Amniotic stem cell (primary cell): ENCODE measurements at regions not wholly inside any gene's neighbourhood (a gene's known extent, or its start where the extent isn't known, plus 50 kb on each side); places are given as distances from the start of the nearest gene placed in this dataset.
"Not testable (repeated sequence)": the region's sequence is repeated elsewhere in the genome, so short reads cannot be mapped to it uniquely, and the experiment has no call there.

ENCODE experiments used
- DNase-seq: peaks from one replicate; lab custom pipeline; 2025; lab: John Stamatoyannopoulos, UW

- DNase-seq: no peak
Observed at GRCh38 chr9:108039493-108039892, 549.9 kb upstream of the KLF4 start.

GRCh38 chr9:108039012-108039411 lies 549.4 kb upstream of the KLF4 start:
- no peak for DNase-seq

GRCh38 chr9:108035487-108035886 lies 545.9 kb upstream of the KLF4 start:
- no peak for DNase-seq

DNA sequence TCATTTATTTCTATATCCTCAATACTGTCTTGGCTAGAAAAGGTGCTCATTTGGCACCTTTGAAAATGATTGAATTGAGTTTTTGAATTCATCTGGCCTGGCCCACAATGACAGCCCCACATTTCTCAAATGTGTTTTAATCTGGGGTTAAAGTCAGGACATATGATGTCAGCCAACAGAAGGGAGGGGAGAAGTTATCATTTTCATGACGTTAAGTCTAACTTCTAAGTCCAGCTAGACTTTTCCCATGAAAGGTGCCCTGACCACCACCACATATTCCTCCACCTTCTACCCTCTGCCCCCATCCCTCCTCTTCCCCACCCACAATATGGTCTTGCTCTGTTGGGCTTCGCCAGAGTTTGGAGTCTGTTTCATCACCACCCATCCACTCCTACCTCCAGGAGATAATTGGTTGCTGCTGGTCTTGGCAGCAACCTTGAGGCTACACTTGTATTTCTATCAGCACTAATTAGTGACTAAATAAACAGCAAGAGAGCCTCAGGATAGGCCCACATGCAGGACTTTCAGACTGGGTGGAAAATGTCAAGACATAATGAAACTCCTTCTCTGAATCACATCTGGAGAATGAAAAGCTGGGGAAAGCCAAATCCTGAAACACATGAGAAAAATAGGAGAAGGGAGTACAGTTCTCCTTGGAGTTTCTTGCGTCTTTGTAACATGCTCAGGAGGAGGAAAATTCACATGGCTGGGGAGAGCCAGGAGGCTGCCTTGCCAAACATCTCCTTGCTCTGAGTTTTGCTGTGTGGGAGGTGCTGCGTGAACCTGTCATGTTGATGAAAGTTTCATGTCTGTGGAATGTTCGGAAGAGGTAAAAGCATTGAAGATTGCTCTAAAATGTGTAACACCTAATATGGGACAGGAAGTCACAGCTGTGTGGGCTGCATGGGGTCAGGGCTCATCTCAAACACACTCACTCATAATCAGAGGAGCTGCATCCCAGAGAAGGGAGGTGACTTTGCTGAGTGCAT lies 544.7 kb upstream of the KLF4 start:
- no peak for DNase-seq

GRCh38 chr9:108032079-108032478 lies 542.5 kb upstream of the KLF4 start:
- DNase-seq: not testable (repeated sequence)

DNA sequence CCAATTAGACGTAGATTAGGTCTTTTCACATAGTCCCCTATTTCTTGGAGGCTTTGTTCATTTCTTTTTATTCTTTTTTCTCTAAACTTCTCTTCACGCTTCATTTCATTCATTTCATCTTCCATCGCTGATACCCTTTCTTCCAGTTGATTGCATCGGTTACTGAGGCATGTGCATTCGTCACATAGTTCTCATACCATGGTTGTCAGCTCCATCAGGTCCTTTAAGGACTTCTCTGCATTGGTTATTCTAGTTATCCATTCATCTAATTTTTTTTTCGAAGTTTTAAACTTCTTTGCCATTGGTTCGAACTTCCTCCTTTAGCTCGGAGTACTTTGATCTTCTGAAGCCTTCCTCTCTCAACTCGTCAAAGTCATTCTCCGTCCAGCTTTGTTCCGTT lies 541.7 kb upstream of the KLF4 start:
- DNase-seq: not testable (repeated sequence)

- not testable (repeated sequence) for DNase-seq
Observed at GRCh38 chr9:108026718-108027117, 537.1 kb upstream of the KLF4 start.

GRCh38 chr9:108024604-108025003 lies 535.0 kb upstream of the KLF4 start:
- no peak for DNase-seq

DNA sequence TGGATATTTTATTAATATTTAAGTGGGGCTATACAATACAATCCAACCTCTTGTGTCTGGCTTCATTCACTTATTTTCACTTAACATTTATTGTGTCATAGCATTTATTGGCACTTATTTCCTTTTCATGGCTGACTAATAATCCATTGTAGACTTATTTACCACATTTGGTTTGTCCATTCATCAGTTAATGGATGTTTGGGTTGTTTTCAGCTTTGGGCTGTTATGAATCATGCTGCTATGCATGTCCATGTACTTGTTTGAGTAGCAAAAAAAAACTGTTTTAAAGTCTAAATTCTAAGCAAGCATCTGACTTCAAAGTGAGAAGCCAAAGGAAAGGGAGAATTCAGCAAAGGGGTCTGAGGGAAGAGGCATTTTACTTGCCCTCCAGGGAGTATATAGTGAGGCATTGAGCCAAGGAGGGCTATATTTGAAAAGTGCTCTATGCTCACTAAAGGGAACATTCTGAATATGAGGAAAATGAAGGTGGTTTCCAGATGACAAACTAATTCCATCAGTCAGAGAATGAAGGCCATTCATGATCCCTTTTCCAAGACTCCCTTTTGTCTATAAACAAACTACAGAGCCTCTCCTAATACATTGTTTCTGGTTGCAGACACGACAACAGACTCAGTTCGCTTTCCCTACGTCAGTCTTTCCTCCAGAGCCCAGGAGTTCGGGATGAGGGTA lies 532.8 kb upstream of the KLF4 start:
- DNase-seq: no peak

- no peak for DNase-seq
Observed at GRCh38 chr9:108021096-108021710, 531.6 kb upstream of the KLF4 start.

- no peak for DNase-seq
Observed at GRCh38 chr9:108019821-108020220, 530.3 kb upstream of the KLF4 start.

GRCh38 chr9:108017671-108018070 lies 528.1 kb upstream of the KLF4 start:
- DNase-seq: no peak

DNA sequence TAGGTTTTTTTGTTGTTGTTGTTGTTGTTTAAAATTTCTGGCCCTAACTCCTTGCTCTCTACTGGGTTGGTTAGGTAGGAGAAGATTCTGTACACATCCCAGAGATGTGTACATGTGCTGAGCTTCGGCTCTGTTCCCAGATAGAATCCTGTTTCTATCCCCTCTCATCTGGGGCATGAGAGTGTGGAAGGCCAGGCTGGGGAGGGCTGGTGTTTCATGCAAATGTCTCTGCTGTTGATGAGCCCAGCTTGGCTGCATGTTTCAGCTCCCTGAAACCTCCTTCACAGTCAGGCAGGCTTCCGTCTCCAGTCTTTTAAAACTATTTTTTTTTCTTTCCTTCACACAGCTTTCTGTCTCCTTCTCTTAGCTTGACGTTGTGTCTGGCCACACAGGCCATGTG lies 526.9 kb upstream of the KLF4 start:
- no peak for DNase-seq

DNA sequence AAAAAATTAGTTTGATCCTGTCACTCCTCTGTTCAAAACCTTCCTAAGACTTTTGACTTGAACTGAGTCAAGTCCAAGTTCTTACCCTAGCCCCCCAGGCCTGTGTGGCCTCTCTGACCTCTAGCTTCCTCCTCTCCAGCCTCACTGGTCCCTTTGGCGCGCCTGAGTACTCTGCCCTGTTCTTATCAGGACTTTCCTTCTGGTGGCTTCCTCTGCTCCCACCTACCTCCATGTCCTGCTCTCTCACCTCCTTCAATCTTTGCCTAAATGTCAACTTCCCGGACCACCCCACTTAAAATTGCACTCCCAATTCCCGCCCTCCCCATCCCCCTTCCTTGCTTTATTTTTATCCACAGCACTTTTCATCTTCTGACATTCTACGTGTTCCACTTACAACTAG lies 526.1 kb upstream of the KLF4 start:
- DNase-seq: no peak

DNA sequence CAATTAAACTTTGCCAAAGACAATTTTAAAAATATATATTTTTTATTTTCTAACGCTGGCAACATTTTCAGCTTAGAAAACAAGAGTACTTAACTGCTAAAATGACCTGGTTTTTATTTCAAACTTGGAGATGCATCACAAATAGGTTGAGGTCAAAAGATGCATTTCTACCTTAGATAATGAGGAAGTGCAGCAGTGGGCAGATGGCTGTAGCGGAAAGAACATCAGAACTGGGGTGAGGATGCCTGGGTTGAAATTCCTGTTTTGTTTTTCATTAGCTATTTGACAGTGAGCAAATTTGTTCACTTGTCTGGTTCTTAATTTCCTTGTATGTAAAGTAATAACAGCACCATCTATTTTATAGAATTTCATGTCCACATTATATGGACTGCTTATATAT lies 524.8 kb upstream of the KLF4 start:
- no peak for DNase-seq

- DNase-seq: no peak
Observed at GRCh38 chr9:108012886-108013665, 523.5 kb upstream of the KLF4 start.

- no peak for DNase-seq
Observed at GRCh38 chr9:108012405-108012804, 522.8 kb upstream of the KLF4 start.

DNA sequence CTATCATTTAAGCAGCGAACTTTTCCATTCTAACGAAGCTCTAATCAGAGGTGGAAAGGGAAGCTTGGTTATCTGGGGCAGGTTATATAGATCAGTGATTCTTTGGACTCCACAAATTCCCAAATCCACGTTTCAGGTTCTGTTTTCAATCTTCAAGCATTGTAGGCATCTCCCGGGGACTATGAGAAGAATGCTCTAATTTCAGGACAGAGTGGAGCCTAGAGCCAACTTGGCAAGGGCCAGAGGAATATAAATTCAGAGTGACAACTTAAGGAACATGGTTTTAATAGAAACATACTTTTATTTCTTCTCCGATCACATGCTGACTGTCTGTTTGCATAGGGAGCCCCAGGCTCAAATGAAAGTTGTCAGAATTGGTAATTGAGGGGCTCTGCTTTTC lies 514.0 kb upstream of the KLF4 start:
- DNase-seq: no peak

- no peak for DNase-seq
Observed at GRCh38 chr9:108002371-108002956, 512.9 kb upstream of the KLF4 start.

DNA sequence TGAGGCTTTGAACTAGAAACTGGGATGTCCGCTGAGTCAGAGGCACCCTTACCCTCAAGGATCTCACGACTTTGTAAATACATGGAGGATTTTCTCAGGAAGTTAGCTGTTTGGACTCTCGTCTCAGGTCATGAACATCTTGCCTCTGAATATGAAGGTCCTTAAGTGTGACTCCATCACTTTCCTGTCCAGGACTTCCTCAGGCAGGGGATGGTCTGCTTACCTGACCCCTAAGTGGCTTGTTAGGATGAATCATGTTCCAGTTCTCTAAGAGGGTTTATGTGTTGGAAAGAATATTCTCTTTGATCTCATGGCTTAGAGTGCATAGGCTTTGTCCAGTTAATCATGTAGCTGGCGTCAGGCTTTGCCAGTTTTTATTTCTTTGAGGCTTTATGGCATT lies 511.7 kb upstream of the KLF4 start:
- DNase-seq: no peak

DNA sequence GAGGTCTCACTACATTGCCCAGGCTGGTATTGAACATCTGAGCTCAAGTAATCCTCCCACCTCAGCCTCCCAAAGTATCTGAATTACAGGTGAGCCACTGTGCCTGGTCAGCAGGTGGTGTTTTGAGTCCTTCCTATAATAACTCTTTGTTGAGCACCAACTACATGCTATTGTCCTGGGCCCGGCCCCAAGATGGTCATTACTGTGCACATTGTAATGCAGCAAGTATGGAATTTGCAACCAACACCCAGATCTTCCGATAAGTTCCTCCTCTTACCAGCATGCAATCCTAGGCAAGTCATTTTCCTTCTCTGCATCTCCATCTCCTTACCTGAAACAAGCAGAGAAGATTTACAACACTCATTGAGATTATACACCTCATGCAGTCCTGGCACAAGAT lies 510.3 kb upstream of the KLF4 start:
- DNase-seq: no peak

DNA sequence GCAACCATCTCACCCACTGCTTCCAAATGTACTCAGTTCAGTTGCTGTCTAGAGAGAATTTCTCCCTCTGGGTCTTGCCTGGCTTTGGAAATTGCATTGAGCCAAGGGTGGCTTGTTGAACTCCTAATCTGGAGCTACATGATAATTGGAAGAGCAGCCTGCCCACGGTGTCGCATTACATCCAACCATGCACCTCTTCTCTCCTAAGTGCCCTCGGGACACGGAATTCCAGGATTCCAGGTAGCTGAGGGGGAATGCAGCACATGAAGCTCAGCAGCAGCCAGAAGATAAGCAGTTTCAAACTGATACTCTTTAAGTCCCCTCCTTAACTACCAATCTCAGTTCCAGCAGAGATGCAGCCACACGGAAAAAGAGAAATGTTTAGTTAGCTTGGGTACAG lies 509.4 kb upstream of the KLF4 start:
- DNase-seq: no peak
